Fibroblast of skin of left quadriceps (primary cell): ENCODE measurements at regions not wholly inside any gene's neighbourhood (a gene's known extent, or its start where the extent isn't known, plus 50 kb on each side); places are given as distances from the start of the nearest gene placed in this dataset.
A peak's percentile ranks its signal among the peaks of the same experiment; 100 is the strongest.
"Not testable (repeated sequence)": the region's sequence is repeated elsewhere in the genome, so short reads cannot be mapped to it uniquely, and the experiment has no call there.

Experiments
- DNase-seq, 2 experiments: peaks; one replicate each; pipeline ENCODE4 v3.0.0-alpha.2; 2013; ENCODE audit warnings: low read depth in 2 of 2

DNA sequence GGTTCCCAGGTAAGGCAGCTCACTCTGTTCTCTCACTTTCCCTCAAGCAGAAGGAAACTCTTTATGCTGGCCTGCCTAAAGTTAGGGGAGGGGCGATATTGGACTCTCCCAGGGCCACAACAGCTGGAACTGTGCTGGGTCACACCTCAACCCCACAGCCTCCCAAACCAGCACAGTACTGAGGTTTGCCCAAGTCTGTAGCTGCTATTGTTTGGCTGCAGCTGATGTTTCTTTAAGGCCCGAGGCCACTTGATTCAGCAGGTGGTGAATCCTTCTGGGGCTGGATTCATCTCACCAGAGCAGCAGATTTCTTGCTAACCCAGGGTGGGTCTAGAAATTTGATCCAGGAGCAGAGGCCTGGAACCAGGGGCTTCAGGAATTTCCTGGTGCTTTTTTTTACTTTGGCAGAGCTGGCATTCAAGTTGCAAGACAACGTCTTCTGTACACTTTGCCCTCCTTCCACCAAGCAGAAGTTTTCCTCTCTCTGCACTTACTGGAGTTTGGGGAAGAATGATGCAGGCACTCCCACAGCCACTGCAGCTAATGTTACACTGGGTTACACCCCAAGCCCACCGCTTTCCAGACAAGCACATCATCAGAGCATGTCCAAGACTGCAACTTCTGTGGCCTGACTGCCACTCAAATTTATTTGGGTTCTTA is 544.7 kb upstream of the NDST4 start:
- DNase-seq: no peak

DNA sequence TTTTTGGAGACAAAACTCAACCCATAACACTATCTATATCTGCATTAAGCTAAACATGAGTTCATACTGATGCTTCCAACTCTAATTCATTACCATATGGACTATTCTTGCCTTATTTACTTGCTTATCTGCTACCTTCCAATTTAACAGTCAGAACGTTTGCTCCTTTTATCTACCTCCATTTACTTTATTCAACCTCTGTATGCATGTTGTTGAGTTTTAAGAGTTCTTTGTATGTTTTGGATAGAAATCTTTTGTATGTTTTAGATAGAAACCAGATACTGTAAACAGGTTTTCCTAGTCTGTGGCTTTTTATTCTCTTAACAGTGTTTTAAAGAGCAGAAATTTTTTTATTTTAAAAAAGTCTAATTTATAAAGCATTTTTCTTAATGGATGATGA is 542.2 kb upstream of the NDST4 start:
- DNase-seq: no peak

DNA sequence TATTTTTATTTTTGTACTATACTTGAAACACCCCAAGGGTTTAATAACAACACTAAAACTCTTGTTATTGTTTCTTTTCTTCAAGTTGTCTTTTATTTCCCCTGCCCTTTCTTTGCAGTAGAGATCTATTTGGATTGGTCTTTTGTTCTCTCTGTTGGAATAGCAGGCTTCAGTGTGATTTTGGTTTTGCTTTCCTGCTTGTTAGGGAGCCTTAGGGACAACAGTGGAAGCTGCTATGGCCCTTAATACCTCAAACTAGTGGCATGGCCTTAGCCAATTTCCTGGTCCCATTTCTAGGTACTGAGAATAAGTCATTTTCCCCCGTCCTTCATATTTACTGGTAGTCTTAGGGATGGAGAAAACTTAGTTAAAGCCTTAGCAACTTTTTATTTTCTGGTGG is 535.4 kb upstream of the NDST4 start:
- DNase-seq: no peak

DNA sequence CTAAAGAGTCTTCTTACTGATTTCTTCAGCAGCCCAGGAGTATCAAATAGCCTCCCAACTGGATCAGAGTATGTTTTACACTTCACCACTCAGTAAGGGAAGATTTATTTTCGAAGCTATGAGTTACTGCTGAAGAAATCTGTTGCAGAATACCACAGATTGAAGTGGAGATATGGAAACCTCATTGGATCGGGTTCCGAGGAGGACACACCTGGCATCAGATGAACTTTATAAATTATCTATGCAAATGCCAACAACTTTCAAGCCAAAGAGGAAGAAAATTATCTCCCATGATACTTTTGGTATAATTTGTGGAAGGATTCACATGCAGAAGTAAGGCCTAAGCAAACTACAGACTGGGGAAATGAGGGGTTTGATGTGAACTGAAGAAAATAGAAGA is 515.9 kb upstream of the NDST4 start:
- DNase-seq: no peak

DNA sequence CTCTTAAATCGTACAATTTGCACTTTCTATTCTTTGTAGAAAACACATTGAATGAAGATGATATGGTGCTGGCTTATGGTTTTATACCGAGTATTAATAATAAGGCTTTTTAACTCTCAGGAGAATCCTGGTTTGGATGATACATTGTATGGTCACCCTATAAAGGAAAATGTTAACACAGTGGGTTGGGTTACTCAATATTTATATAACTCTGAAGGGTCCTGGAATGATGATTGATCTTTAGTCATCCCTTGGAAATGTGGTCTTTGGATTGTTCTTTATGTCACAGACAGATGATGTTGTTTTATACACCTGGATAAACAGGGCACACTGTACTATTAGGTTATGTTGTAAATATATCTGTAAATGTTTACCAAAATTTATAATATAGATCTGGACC is 496.2 kb upstream of the NDST4 start:
- DNase-seq: no peak

DNA sequence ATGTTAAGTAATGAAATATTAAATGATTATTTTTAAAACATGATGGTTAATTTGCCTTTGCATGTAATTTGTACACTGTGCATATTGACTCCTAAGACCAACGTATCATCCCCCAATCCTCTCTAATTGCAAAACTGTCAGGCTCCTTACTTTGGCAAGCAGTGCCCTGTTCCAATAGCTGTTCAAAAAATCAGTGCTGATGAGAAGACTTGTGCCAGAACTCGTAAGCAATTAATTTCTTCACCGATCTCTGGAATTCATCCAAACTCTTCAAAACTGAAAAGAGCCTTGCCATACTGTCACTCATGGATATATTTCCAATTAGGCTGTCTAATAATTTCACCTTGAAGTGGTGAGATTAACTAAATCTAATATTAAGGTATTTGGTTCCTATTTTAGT is 493.9 kb upstream of the NDST4 start:
- DNase-seq: no peak

DNA sequence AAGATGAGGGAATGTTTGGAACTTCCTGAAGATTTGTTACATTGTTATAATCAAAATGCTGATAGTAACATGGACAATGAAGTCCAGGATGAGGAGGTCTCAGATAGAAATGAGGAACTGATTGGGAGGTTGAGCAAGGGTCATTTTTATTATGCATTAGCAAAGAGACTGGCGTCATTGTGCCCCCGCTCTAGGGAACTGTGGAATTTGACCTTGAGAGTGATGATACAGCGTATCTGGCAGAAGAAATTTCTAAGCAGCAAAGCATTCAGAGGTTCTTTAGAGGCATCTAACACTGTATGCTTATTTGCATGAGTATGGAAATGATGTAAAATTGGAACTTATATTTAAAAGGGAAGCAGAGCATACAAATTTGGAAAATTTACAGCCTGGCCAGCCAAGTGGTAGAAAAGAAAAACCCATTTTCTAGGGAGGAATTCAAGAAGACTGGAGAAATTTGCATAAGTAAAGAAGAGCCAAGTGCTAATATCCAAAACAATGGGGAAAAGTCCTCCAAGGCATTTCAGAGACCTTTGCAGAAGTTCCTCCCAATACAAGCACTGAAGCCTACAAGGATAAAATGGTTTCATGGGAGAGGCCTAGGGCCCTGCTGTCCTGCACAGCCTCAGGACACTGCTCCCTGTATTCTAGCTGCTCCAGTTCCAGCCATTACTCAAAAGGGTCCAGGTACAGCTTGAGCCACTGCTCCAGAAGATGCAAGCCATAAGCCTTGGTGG is 483.0 kb upstream of the NDST4 start:
- DNase-seq: no peak

DNA sequence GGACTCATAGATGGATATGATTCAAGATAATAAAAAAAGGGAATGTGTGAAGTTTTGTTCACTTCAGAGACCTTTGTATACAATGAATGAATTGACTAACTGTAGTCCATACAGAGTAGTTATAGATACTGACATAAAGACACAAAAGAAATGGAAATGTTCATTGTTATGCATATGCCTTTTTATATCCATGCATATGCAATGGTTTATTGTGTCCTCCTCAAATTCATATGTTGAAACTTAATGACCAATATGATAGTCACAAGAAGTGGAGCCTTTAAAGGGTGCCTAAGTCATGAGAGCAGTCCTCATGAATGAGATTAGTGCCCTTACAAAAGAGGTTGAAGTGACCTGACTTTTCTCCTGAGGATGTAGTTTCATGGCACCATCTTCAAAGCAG is 467.5 kb upstream of the NDST4 start:
- no peak for DNase-seq

DNA sequence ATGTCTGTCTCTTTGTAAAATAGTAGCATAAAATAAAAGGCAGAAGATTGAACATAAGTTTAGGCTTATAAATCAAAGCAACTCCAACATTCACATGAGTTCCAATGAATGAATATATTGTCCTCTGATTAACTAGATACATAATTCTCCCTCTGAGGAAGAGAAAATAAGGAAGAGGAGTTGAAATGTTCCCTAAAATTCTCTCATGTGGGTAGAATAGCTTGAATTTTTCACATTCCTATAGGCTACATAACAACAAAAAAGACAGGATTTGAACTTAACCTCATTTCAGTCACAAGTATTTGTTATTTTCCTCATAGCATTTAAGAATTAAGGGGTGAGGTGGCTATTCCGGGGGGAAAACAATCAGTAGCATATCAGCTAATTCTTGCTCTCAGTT is 462.4 kb upstream of the NDST4 start:
- no peak for DNase-seq

DNA sequence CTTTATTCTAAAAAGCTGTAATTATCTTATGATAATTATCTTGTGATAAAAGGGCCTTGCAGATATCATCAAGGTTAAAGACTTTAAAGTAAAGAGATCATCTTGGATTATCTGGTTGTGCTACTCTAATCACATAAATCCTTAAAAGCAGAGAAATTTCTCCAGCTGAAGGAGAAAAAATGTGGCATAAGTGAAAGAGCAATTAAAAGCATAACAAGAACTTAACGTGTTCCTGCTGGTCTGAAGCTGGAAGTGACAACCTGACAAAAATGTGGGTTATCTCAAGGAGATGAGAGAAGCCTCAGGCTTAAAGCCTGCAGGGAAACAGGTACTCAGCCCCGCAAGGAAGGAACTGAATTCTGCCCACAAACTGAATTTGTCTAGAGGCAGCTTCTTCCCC is 449.1 kb upstream of the NDST4 start:
- no peak for DNase-seq

DNA sequence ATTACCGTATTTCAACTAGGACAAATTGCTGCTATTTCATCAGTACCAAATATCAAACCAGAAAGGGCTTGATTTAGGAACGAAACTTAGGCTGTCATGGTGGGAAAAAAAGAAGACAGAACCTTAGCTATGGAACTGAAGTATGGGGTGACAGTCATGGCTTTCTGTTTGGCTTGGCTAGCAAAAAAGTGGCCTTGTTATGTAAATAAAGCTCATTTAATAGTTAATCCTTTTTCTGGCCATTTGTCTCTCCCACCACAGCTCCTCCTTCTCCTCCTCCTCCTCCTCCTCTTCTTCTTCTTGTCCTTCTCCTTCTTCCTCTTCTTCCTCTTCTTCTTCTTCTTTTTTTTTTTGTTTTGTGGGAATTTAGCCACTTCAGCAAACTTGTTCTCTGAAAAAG is 434.7 kb upstream of the NDST4 start:
- DNase-seq: no peak

DNA sequence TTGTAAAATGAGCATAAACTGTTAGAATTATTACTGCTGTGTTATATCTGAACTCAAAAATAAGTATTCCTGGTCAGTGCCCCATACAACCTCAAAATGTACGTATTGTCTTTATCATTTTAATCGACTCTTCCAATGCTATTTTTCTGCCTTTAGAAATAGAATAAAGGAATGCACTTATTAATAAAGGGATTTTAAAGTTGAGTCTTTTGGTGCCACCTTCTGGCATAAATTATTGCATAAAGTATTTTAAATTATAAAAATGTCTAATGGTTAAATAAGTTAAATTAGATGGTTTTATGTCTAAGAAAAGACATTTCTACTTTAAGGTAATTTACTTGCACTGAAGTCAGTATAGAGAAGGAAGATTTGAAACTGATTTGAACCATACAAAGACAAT is 424.0 kb upstream of the NDST4 start:
- DNase-seq: peak in 1 of 2 experiments; percentile 1

DNA sequence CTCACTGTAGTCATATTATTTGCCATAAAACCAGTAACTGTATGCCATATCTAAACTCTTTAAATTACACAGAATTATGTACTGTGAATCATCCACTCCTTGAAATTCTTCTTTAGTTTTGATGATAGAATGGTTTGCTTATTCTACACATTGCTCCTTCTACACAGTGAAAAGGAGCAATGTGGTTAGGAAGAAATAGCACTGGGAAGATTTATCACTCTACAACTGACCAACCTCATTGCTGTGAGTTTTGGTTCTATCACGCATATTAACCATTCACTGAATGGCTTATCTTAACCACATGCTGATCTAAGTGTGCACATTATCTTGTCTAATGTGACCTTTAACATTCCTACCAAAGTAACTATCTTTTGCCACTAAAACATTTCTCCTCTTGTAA is 415.7 kb upstream of the NDST4 start:
- no peak for DNase-seq

DNA sequence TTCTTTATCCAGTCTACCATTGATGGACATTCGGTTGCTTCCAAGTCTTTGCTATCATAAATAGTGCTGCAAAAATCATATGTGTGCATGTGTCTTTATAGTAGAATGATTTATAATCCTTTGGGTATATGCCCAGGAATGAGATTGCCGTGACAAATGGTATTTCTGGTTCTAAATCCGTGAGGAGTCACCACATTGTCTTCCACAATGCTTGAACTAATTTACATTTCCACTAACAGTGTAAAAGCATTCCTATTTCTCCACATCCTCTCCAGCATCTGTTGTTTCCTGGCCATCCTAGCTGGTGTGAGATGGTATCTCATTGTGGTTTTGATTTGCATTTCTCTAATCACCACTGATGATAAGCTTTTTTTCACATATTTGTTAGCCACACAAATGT is 406.1 kb upstream of the NDST4 start:
- DNase-seq: not testable (repeated sequence)

DNA sequence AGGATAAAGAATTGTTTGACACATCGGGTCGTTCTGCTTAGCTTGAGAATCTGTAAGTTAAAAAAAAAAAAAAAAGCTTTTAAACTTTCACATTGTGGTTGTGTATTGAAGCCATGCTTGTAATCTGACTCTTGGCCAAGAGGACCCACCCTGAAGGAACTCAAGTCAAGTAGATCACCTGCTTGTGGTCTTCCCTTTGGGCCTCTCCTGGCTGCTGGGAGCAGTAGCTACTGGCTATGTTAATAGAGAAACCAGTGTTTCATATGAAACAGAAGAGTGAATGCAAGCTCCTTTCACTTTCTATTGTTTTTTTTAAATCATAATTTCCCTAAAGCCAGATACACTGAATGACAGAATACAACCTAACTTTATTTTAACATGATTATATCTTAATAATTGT is 402.4 kb upstream of the NDST4 start:
- DNase-seq: no peak

DNA sequence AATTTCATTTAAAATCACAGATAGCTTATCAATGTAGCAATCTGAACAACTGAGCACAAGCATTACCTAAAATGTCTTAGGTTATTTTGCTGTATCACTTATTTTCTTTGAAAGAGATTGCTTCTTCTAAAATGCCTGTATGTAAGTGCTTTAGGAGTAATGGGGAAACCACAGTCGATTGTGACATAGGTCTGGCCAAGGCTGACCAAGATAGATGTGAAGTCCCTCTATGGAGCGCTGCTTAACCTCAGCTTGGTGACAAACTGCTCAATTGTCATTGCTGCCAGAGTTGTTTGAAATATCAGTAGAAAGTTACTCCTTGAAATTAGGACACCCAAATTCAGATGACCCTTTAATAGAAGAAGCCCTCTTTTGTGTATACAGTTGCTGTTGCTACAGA is 401.9 kb upstream of the NDST4 start:
- DNase-seq: no peak

DNA sequence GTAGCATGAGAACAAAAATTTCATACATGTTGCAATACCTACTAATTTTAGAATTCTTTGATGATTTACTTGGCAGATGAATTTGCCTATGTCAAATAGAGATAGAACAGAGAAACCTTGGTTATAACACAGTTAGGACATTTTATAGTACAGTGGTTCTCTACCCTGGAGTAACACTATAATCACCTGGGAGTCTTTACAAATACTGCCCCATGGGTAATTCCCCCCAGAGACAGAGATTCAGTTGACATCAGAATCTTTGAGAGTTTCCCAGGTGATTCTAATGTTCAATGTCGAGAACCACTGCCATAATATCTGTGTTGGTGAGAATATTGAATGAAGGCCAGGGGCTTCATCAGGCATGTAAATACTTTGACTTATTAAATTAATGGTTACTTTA is 401.3 kb upstream of the NDST4 start:
- no peak for DNase-seq

DNA sequence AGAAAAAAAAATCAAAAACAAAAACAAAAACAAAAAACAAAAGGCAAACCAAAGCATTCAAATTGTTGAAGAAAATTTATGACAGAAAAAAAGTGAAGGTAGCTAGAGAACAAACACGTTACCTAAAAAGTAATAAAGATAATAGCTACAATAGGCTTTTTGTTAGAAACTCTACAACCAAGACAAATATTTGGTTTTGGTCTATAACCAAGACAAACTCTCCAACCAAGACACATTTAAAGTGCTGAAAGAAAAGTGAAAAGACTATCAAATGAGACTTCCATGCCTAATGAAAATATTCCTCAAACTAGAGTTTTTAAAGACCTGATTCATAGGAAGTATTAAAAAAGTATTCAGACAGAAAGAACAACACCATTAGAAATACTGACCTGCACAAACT is 391.9 kb upstream of the NDST4 start:
- no peak for DNase-seq

DNA sequence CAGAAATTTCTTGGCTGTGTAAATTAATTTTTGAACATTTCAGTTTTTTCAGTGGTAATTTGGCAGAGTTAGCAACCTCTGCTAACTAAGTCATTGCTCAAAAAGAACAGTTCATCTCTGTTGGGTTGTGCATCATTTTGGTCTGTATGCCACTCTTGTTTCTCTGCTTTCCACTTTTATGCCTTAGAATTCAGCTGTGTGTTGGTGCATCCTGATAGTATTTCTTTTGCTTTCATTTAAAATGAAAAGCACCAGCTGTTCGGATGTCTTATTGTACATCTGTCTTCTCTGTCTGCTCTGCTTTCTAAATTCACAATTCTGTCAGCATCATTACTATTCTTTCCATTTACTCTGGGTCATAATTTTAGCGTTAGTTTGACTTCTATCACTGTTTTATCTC is 388.2 kb upstream of the NDST4 start:
- no peak for DNase-seq

DNA sequence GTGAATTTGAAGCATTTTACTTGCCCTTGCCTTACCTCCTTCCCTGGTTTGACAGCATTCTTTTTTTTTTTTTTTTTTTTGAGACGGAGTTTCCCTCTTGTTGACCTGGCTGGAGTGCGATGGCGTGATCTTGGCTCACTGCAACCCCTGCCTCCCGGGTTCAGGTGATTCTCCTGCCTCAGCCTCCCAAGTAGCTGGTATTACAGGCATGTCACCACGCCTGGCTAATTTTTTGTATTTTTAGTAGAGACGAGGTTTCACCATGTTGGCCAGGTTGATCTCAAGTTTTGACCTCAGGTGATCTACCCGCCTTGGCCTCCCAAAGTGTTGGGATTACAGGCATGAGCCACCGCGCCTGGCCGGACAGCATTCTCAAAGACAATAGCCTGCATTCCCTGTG is 380.4 kb upstream of the NDST4 start:
- not testable (repeated sequence) for DNase-seq

DNA sequence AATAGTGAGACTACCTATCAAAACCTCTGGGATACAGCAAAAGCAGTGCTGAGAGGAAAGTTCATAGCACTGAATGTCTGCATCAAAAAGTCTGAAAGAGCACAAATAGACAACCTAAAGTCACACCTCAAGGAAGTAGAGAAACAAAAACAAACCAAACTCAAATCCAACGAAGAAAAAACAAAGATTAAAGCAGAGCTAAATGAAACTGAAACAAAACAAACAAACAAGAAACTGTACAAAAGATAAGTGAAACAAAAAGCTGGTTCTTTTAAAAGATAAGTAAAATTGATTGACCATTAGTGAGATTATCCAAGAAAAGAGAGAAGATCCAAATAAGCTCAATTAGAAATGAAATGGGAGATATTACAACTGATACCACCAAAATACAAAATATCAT is 378.3 kb upstream of the NDST4 start:
- DNase-seq: no peak

DNA sequence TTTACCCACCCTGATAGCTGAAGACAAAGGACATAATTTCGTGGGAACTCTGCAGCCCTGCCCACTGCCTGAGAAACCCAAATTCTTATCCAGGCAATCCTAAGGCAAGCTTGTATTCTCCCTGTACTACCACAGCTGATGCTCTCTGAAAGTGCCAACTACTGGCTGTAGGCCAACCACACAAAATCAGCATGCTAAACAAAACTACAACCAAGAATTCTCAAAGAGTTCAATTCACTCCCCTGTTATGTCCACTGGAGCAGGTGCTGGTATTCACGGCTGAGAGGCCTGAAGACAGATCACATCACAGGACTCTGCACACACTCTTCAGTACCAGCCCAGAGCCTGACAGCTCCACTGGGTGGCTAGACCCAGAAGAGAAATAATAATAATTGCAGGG is 375.9 kb upstream of the NDST4 start:
- no peak for DNase-seq

DNA sequence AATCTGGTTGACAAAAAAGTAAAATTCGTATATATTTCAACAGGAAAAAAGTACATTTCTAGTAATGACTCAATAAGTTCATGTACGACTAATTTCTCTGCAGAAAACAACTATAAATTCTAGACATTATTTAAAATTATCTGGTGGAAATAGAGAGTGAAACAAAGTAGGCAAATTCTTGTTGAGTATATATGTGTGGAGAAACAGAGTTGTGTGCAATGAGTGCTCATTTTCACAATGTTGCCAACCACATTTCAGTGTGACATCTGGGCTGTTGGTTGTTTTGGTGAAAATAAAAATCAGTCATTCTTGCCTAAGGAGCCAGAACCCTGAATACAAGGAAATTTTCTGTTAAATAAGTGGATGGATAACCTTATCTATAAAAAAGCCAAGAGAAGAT is 372.0 kb upstream of the NDST4 start:
- DNase-seq: no peak

DNA sequence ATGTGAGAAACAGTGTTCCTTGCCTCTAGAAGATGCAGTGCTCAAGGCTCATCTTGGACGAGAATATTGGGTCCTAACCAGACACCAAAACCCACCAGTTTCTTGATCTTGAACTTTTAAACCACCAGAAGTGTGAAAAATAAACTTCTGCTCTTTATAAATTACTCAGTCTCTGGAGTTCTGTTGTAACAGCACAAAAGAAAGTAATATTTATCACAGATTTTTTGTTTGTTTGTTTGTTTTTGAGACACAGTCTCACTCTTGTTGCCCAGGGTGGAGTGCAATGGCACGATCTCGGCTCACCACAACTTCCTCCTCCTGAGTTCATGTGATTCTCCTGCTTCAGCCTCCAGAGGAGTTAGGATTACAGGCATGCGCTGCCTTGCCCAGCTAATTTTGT is 371.1 kb upstream of the NDST4 start:
- DNase-seq: no peak
